Stimulated activated CD4-positive, alpha-beta T cell treated with anti-CD3 and anti-CD28 coated beads, Interleukin-1b, Interleukin-23, amount 100 ng/mL, for 4 hours (primary cell): ENCODE measurements at regions not wholly inside any gene's neighbourhood (a gene's known extent, or its start where the extent isn't known, plus 50 kb on each side); places are given as distances from the start of the nearest gene placed in this dataset.
"Not testable (repeated sequence)": the region's sequence is repeated elsewhere in the genome, so short reads cannot be mapped to it uniquely, and the experiment has no call there.

Experiments used
- DNase-seq, 2 donors: peaks; one replicate each; pipeline ENCODE4 v3.0.0-alpha.2; 2020; ENCODE audit warnings: low read depth in 2 of 2

GRCh38 chr13:52931131-52931530 is 82.7 kb upstream of the PCDH8 start:
- no peak for DNase-seq

- no peak for DNase-seq
Observed at GRCh38 chr13:52929846-52930245, 81.4 kb upstream of the PCDH8 start.

- no peak for DNase-seq
Observed at GRCh38 chr13:52926971-52927370, 78.5 kb upstream of the PCDH8 start.

- no peak for DNase-seq
Observed at GRCh38 chr13:52925775-52926285, 77.4 kb upstream of the PCDH8 start.

GRCh38 chr13:52925251-52925650 is 76.8 kb upstream of the PCDH8 start:
- no peak for DNase-seq

- no peak for DNase-seq
Observed at GRCh38 chr13:52924289-52925148, 76.1 kb upstream of the PCDH8 start.

GRCh38 chr13:52922961-52923360 is 74.5 kb upstream of the PCDH8 start:
- DNase-seq, result no peak

GRCh38 chr13:52921194-52921593 is 72.8 kb upstream of the PCDH8 start:
- DNase-seq, result no peak

- no peak for DNase-seq
Observed at GRCh38 chr13:52916486-52916990, 68.1 kb upstream of the PCDH8 start.

GRCh38 chr13:52911340-52911739 is 62.9 kb upstream of the PCDH8 start:
- DNase-seq, result no peak

GRCh38 chr13:52910318-52910717 is 61.9 kb upstream of the PCDH8 start:
- DNase-seq, result not testable (repeated sequence)

GRCh38 chr13:52906122-52906903 is 57.9 kb upstream of the PCDH8 start:
- no peak for DNase-seq

- DNase-seq, result no peak
Observed at GRCh38 chr13:52905701-52906100, 57.3 kb upstream of the PCDH8 start.

- no peak for DNase-seq
Observed at GRCh38 chr13:52903320-52903719, 54.9 kb upstream of the PCDH8 start.

GRCh38 chr13:52899206-52899605 is 50.8 kb upstream of the PCDH8 start:
- no peak for DNase-seq
